SK-N-SH treated with all-trans-retinoic acid at 6 μM for 48 hours (cell line): ENCODE measurements at regions not wholly inside any gene's neighbourhood (a gene's known extent, or its start where the extent isn't known, plus 50 kb on each side); places are given as distances from the start of the nearest gene placed in this dataset.

Experiments
- ATAC-seq: fragments of 200-7000 bp; cut with Tn5 transposase; 3 replicates; pipeline ENCODE4 v1.9.1; 2020; ENCODE audit warnings: mild to moderate bottlenecking, moderate library complexity
- ARNTL ChIP-seq: fragments of 450-650 bp; formaldehyde crosslinking; IDR thresholded peaks from 2 replicates; pipeline ENCODE4 v1.5.0; 2020; ENCODE audit warnings: low read depth, mild to moderate bottlenecking, moderate library complexity, borderline replicate concordance
- CREB5 ChIP-seq: fragments of 250-450 bp; sonication (Bioruptor Pico); IDR thresholded peaks from 2 replicates; pipeline ENCODE4 v1.5.1; 2020; ENCODE audit warnings: low read depth, mild to moderate bottlenecking, moderate library complexity
- CSDC2 ChIP-seq: fragments of 250-450 bp; sonication (Bioruptor Pico); IDR thresholded peaks from 2 replicates; pipeline ENCODE4 v1.5.0; 2020; ENCODE audit warnings: mild to moderate bottlenecking, moderate library complexity
- CSRNP3 ChIP-seq: fragments of 250-450 bp; sonication (Bioruptor Pico); IDR thresholded peaks from 2 replicates; pipeline ENCODE4 v1.5.1; 2021; ENCODE audit warnings: mild to moderate bottlenecking, moderate library complexity
- ESRRG ChIP-seq: fragments of 250-450 bp; sonication (Bioruptor Pico); IDR thresholded peaks from 2 replicates; pipeline ENCODE4 v1.6.1; 2021; ENCODE audit warnings: mild to moderate bottlenecking
- GLIS3 ChIP-seq: fragments of 250-450 bp; sonication (Bioruptor Pico); IDR thresholded peaks from 2 replicates; pipeline ENCODE4 v1.5.0; 2020; ENCODE audit warnings: mild to moderate bottlenecking, moderate library complexity
- ISL1 ChIP-seq: fragments of 250-450 bp; sonication (Bioruptor Pico); IDR thresholded peaks from 2 replicates; pipeline ENCODE4 v2.1.2; 2022; ENCODE audit warnings: mild to moderate bottlenecking, moderate library complexity
- OSR1 ChIP-seq: fragments of 250-450 bp; sonication (Bioruptor Pico); IDR thresholded peaks from 2 replicates; pipeline ENCODE4 v1.8.0; 2022; ENCODE audit warnings: moderate library complexity, mild to moderate bottlenecking, inconsistent platforms
- PATZ1 ChIP-seq: fragments of 250-450 bp; sonication (Bioruptor Pico); IDR thresholded peaks from 2 replicates; pipeline ENCODE4 v1.8.0; 2020; ENCODE audit warnings: mild to moderate bottlenecking, moderate library complexity, borderline replicate concordance
- POU6F1 ChIP-seq: fragments of 250-450 bp; sonication (Bioruptor Pico); IDR thresholded peaks from 2 replicates; pipeline ENCODE4 v1.8.0; 2021; ENCODE audit warnings: low read depth, mild to moderate bottlenecking, moderate library complexity, borderline replicate concordance
- PPARA ChIP-seq: fragments of 250-450 bp; sonication (Bioruptor Pico); IDR thresholded peaks from 2 replicates; pipeline ENCODE4 v1.5.0; 2020; ENCODE audit warnings: mild to moderate bottlenecking, borderline replicate concordance
- RARB ChIP-seq: fragments of 250-450 bp; sonication (Bioruptor Pico); IDR thresholded peaks from 2 replicates; pipeline ENCODE4 v1.8.0; 2021; ENCODE audit warnings: mild to moderate bottlenecking, moderate library complexity
- SNAI2 ChIP-seq: fragments of 250-450 bp; sonication (Bioruptor Pico); IDR thresholded peaks from 2 replicates; pipeline ENCODE4 v1.5.0; 2020; ENCODE audit warnings: mild to moderate bottlenecking, moderate library complexity
- TCF4 ChIP-seq: fragments of 250-450 bp; sonication (Bioruptor Pico); IDR thresholded peaks from 2 replicates; pipeline ENCODE4 v1.8.0; 2021; ENCODE audit warnings: mild to moderate bottlenecking, moderate library complexity, borderline replicate concordance
- TOX ChIP-seq: fragments of 250-450 bp; sonication (Bioruptor Pico); IDR thresholded peaks from 2 replicates; pipeline ENCODE4 v1.8.0; 2021; ENCODE audit warnings: mild to moderate bottlenecking, moderate library complexity, borderline replicate concordance
- TSHZ2 ChIP-seq: fragments of 250-450 bp; sonication (Bioruptor Pico); IDR thresholded peaks from 2 replicates; pipeline ENCODE4 v1.5.0; 2020; ENCODE audit warnings: mild to moderate bottlenecking, moderate library complexity
- ZC3H10 ChIP-seq: fragments of 250-450 bp; sonication (Bioruptor Pico); IDR thresholded peaks from 2 replicates; pipeline ENCODE4 v1.5.1; 2021; ENCODE audit warnings: mild to moderate bottlenecking, moderate library complexity
- ZFP30 ChIP-seq: fragments of 450-650 bp; formaldehyde crosslinking; IDR thresholded peaks from 2 replicates; pipeline ENCODE4 v1.5.0; 2022; ENCODE audit warnings: mild to moderate bottlenecking, moderate library complexity
- ZNF565 ChIP-seq: fragments of 450-650 bp; formaldehyde crosslinking; conservative IDR thresholded peaks from 2 replicates; pipeline ENCODE4 v1.5.0; 2020; ENCODE audit warnings: low read depth, mild to moderate bottlenecking, moderate library complexity
- ZNF70 ChIP-seq: fragments of 450-650 bp; formaldehyde crosslinking; IDR thresholded peaks from 2 replicates; pipeline ENCODE4 v1.5.0; 2020; ENCODE audit warnings: mild to moderate bottlenecking, moderate library complexity
- ZNF8 ChIP-seq: fragments of 450-650 bp; formaldehyde crosslinking; IDR thresholded peaks from 2 replicates; pipeline ENCODE4 v1.5.0; 2020; ENCODE audit warnings: mild to moderate bottlenecking, moderate library complexity

GRCh38 chr7:127477295-127478023, 85.0 kb upstream of the ZNF800 start:
- ATAC-seq: no peak; the same call in 2 of the 3 replicates
- no peak for TF ChIP-seq ARNTL (CRISPR knock-in tag)
- no peak for TF ChIP-seq OSR1 (CRISPR knock-in tag)
- no peak for TF ChIP-seq ZNF565 (CRISPR knock-in tag)
- TF ChIP-seq ZNF70 (CRISPR knock-in tag): no peak
- no peak for TF ChIP-seq ZC3H10 (CRISPR knock-in tag)

- ATAC-seq: no peak
- TF ChIP-seq CSDC2 (CRISPR knock-in tag): no peak
- no peak for TF ChIP-seq CSRNP3 (CRISPR knock-in tag)
- TF ChIP-seq TOX (CRISPR knock-in tag): no peak
- TF ChIP-seq GLIS3: no peak
- TF ChIP-seq ZFP30 (CRISPR knock-in tag): no peak
- TF ChIP-seq ZNF70 (CRISPR knock-in tag): no peak
- no peak for TF ChIP-seq CREB5 (CRISPR knock-in tag)
- TF ChIP-seq ISL1 (CRISPR knock-in tag): no peak
- TF ChIP-seq TCF4 (CRISPR knock-in tag): no peak
- TF ChIP-seq POU6F1: no peak
- no peak for TF ChIP-seq ZNF8 (CRISPR knock-in tag)
- TF ChIP-seq SNAI2: no peak
- TF ChIP-seq PATZ1 (CRISPR knock-in tag): no peak
- TF ChIP-seq ARNTL (CRISPR knock-in tag): no peak
- TF ChIP-seq PPARA (CRISPR knock-in tag): no peak
- TF ChIP-seq ZC3H10 (CRISPR knock-in tag): no peak
- TF ChIP-seq ZNF565 (CRISPR knock-in tag): no peak
- TF ChIP-seq TSHZ2 (CRISPR knock-in tag): no peak
- TF ChIP-seq RARB: no peak
Measured at GRCh38 chr7:127476618-127477017, 84.1 kb upstream of the ZNF800 start.

GRCh38 chr7:127474457-127474856, 81.9 kb upstream of the ZNF800 start:
- no peak for ATAC-seq

More at GRCh38 chr7:127474457-127474856, 81.9 kb upstream of the ZNF800 start:
- TF ChIP-seq TSHZ2 (CRISPR knock-in tag) (no peak), ISL1 (CRISPR knock-in tag) (no peak), ZC3H10 (CRISPR knock-in tag) (no peak), ESRRG (CRISPR knock-in tag) (no peak)
